Stimulated activated CD4-positive, alpha-beta T cell treated with anti-CD3 and anti-CD28 coated beads, Interleukin-12 subunit alpha, Interleukin-12 subunit beta, amount 100 ng/mL, for 48 hours (primary cell): ENCODE measurements at regions not wholly inside any gene's neighbourhood (a gene's known extent, or its start where the extent isn't known, plus 50 kb on each side); places are given as distances from the start of the nearest gene placed in this dataset.
"Not testable (repeated sequence)": the region's sequence is repeated elsewhere in the genome, so short reads cannot be mapped to it uniquely, and the experiment has no call there.

Experiments used
- DNase-seq, 3 donors: peaks; one replicate each; pipeline ENCODE4 v3.0.0-alpha.2; 2020; ENCODE audit warnings: low read depth in 2 of 3, low spot score in 1 of 3

DNA sequence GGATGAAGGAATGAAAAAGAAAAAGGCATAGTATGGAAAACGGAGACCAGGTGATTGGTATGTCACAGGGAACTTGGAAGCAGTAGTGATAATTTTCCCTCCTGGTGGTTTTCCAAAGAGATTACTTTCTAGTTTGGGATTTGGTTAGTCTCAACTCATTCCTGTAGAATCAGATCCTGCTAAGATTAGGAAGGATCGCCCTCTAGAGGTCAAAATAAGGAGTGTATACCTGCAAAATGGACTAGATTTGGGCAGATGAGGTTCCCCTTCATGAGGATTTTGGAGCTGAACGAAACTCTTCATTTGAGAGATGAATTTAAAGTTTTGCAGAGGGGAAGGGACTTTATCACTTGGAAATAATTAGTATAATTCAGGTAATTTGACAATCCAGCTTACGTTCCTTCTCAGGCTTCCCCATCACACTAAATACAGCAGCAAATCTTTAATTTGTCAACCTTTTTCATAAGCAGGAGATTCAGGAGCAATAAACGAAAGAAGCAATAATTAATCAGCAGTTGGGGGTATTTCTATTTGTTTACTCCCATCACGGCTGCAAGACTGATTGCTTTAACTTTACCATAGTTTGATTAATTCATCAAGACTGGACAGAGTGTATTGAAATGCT, 65.2 kb downstream of the CCDC195 start:
- DNase-seq, result peak in 1 of 3 donors; percentile 46

GRCh38 chr2:224647684-224648083, 62.5 kb upstream of the CUL3 start:
- DNase-seq, result not testable (repeated sequence)

GRCh38 chr2:224646242-224646846, 61.2 kb upstream of the CUL3 start:
- no peak for DNase-seq

GRCh38 chr2:224645722-224646121, 60.6 kb upstream of the CUL3 start:
- no peak for DNase-seq

DNA sequence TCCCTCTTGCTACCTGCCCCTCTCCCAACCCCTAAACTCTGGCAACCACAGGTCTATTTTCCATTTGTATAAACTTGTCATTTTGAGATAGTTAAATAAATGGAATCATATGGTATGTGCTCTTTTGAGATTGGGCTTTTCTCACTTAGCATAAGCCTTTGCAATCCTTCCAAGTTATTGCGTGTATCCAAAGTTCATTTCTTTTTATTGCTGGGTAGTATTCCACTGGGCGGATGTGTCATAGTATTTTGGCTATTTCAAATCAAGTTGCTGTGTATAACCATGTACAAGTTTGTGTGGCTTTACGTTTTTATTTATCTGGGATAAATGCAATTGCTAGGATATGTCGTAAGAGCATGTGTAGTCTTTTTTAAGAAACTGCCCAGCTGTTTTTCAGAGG, 55.5 kb upstream of the CUL3 start:
- DNase-seq, result no peak

DNA sequence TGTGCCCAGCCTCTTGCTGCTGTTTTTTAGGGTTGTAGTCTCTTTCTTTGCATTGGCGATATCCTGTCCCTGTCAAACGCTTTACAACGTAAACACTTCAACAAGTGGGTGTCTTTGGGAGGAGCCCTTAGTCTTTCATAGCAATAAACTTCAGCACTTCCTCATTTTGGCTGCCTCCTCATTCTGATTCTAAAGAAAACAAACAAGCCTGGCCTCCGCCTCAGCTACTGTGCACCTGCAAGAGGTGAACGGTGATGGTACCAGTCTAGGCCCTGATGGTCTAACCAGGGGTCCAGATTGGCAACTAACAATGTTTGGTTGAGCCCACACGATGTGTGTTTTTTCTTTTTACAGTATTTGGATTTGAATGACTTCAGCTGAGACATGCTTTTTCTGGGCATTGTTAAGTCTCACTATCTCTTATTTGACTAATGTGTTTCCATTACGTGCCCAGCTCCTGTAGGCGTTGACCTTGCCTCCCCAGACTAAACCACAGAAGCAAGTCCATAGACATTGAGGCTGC, 53.2 kb upstream of the CUL3 start:
- peak; percentile 16 to 41 (median 25) for DNase-seq
